Fibroblast of lung (primary cell): ENCODE measurements at regions not wholly inside any gene's neighbourhood (a gene's known extent, or its start where the extent isn't known, plus 50 kb on each side); places are given as distances from the start of the nearest gene placed in this dataset.

Experiments used
- DNase-seq, 2 donors: peaks; one replicate each; pipeline versions ENCODE4 v3.0.0 to v3.0.0-alpha.2; 2010; ENCODE audit warnings: low read depth in 2 of 2
- H2AFZ ChIP-seq: 2 replicates; pipeline ENCODE4 v1.5.1; 2012; ENCODE audit warnings: low read length, control low read depth, inconsistent platforms
- H3K27ac ChIP-seq: 2 replicates; pipeline ENCODE4 v1.5.1; 2011; ENCODE audit warnings: low read length, control low read depth; ENCODE audit not compliant: insufficient read depth
- H3K27me3 ChIP-seq: 2 replicates; pipeline ENCODE4 v1.5.1; 2011; ENCODE audit warnings: mild to moderate bottlenecking, low read length; ENCODE audit not compliant: control insufficient read depth, insufficient read depth
- H3K36me3 ChIP-seq: 2 replicates; pipeline ENCODE4 v1.5.1; 2011; ENCODE audit warnings: low read length; ENCODE audit not compliant: control insufficient read depth, insufficient read depth
- H3K4me1 ChIP-seq: 2 replicates; pipeline ENCODE4 v1.5.1; 2011; ENCODE audit warnings: low read length; ENCODE audit not compliant: control insufficient read depth, insufficient read depth; ENCODE audit errors: extremely low read depth
- H3K4me2 ChIP-seq: 2 replicates; pipeline ENCODE4 v1.5.1; 2011; ENCODE audit warnings: low read length, control low read depth; ENCODE audit not compliant: insufficient read depth; ENCODE audit errors: extremely low read depth
- H3K4me3 ChIP-seq, 4 experiments: fragments of 200-600 bp in 1 of 4; sonication (generic) in 1 of 4; replicated peaks in 1 of 4; 2 replicates each; pipeline ENCODE4 v1.5.1; 2011 to 2016; ENCODE audit warnings: low read length in 4 of 4, low read depth in 3 of 4, mild to moderate bottlenecking in 3 of 4, control low read depth in 2 of 4, inconsistent platforms in 1 of 4, mixed read lengths in 1 of 4; ENCODE audit not compliant: insufficient read depth in 1 of 4; ENCODE audit errors: control extremely low read depth in 1 of 4
- H3K79me2 ChIP-seq: 2 replicates; pipeline ENCODE4 v1.5.1; 2012; ENCODE audit warnings: mild to moderate bottlenecking, low read length, inconsistent platforms; ENCODE audit not compliant: control insufficient read depth, insufficient read depth
- H3K9ac ChIP-seq: 2 replicates; pipeline ENCODE4 v1.5.1; 2011; ENCODE audit warnings: mild to moderate bottlenecking, low read length, control low read depth; ENCODE audit not compliant: insufficient read depth
- H3K9me3 ChIP-seq: 2 replicates; pipeline ENCODE4 v1.5.1; 2012; ENCODE audit warnings: low read depth, low read length; ENCODE audit not compliant: control insufficient read depth, insufficient read depth
- H4K20me1 ChIP-seq: 2 replicates; pipeline ENCODE4 v1.5.1; 2011; ENCODE audit warnings: low read length; ENCODE audit not compliant: control insufficient read depth, insufficient read depth; ENCODE audit errors: extremely low read depth
- CTCF ChIP-seq, 2 donors: IDR thresholded peaks in 1 of 2; conservative IDR thresholded peaks in 1 of 2; 1 replicate in 1 of 2; 2 replicates in 1 of 2; pipeline ENCODE4 v1.5.1; 2011 to 2012; ENCODE audit warnings: low read length in 2 of 2, control low read depth in 1 of 2, inconsistent platforms in 1 of 2, low read depth in 1 of 2, mild to moderate bottlenecking in 1 of 2
- EZH2 ChIP-seq: IDR thresholded peaks from 2 replicates; pipeline ENCODE4 v1.5.1; 2012; ENCODE audit warnings: low read length, control low read depth, mild to moderate bottlenecking; ENCODE audit errors: missing control alignments

- Histone ChIP-seq H4K20me1 (no peaks in the 10 kb centered on the region), H3K4me1 (no peaks in the 10 kb centered on the region), H3K79me2 (no peaks in the 10 kb centered on the region), H3K27me3 (no peaks in the 10 kb centered on the region), H3K4me2 (no peak overlapping the region), H3K4me3 (no peak overlapping the region), H3K9ac (no peak overlapping the region), H3K9me3 (no peaks in the 10 kb centered on the region), H3K27ac (no peak overlapping the region), H3K36me3 (no peaks in the 10 kb centered on the region), H2AFZ (no peak overlapping the region)
- DNase-seq = peak in 1 of 2 donors; percentile 94
- TF ChIP-seq CTCF (conservative IDR thresholded peaks at IDR 0.05 in 1 of 2, IDR thresholded peaks at IDR 0.05 in 1 of 2; ENCODE audit: low read depth in 1 of 2, low read length in 2 of 2) = no peak
- TF ChIP-seq EZH2 = no peak
These were observed 68.3 kb upstream of the ST6GALNAC3 start for GRCh38 chr1:76006234-76006633.

- DNase-seq = no peak
- no peaks in the 10 kb centered on the region for H3K36me3 ChIP-seq
- TF ChIP-seq CTCF (conservative IDR thresholded peaks at IDR 0.05 in 1 of 2, IDR thresholded peaks at IDR 0.05 in 1 of 2; ENCODE audit: low read depth in 1 of 2, low read length in 2 of 2) (no peak), EZH2 (no peak)
- no peaks in the 10 kb centered on the region for H3K79me2 ChIP-seq
- no peak overlapping the region for H3K27ac ChIP-seq
- H3K9me3 ChIP-seq = no peaks in the 10 kb centered on the region
- no peak overlapping the region for H3K4me3 ChIP-seq
- no peaks in the 10 kb centered on the region for H3K27me3 ChIP-seq
- H3K4me1 ChIP-seq = no peaks in the 10 kb centered on the region
- no peak overlapping the region for H3K9ac ChIP-seq
- no peaks in the 10 kb centered on the region for H4K20me1 ChIP-seq
- H3K4me2 ChIP-seq = no peak overlapping the region
- H2AFZ ChIP-seq = no peak overlapping the region
These were observed 63.7 kb upstream of the ST6GALNAC3 start for GRCh38 chr1:76010802-76011201.

GRCh38 chr1:76012341-76013205 lies 62.0 kb upstream of the ST6GALNAC3 start:
- Histone ChIP-seq H3K4me1 (no peaks in the 10 kb centered on the region), H3K79me2 (no peaks in the 10 kb centered on the region), H3K4me2 (no peak overlapping the region), H3K9ac (no peak overlapping the region), H2AFZ (no peak overlapping the region), H3K27me3 (no peaks in the 10 kb centered on the region), H3K9me3 (no peaks in the 10 kb centered on the region), H4K20me1 (no peaks in the 10 kb centered on the region), H3K27ac (no peak overlapping the region), H3K4me3 (no peak overlapping the region), H3K36me3 (no peaks in the 10 kb centered on the region)
- TF ChIP-seq EZH2 (no peak), CTCF (conservative IDR thresholded peaks at IDR 0.05 in 1 of 2, IDR thresholded peaks at IDR 0.05 in 1 of 2; ENCODE audit: low read depth in 1 of 2, low read length in 2 of 2) (no peak)
- peak in 1 of 2 donors; percentile 21 for DNase-seq
